ENCODE measurements at regions not wholly inside any gene's neighbourhood (a gene's known extent, or its start where the extent isn't known, plus 50 kb on each side); places are given as distances from the start of the nearest gene placed in this dataset.

DNA sequence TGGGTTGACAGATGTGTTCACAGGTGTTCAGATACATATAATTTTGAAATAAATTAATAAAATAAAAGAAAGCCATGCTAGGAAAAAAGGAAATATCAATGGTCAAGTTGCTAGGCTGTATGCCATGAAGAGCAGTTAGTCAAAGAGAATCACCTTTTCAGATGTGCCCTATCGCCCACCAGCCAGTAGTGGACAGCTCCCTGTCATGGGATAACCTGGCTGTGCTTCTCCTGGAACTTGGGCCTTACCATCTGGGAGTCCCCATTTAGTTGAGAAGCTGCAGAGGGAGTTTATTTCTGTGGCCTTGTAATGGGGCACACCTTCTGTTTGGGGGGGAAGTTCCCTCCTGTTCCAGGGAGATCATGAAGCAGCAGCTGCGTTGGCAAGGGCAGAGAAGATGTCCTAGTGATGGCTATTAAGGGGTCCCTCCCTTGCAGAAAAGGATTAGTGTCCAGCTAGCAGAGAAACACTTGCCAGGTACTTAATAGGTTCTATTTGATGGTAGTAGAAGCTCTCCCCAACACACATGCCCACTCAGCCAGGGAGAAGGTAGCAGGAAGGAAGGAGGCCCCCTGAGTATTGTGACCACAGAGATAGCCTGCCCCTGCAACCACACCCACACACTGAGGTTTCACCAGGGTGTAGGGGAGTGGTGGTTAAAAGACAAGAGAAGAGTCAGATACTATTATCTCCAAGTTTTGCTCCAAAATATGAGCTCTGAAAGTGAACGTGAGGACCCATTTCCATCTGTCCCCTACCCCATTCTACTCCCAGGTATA, 117.7 kb downstream of the B3GNT2 start:
- H3K4me3 ChIP-seq (ENCODE audit: low read depth, low read length), result no peak overlapping the region
- H3K27me3 ChIP-seq (ENCODE audit: control insufficient read depth, insufficient read depth, low read length), result no peaks in the 10 kb centered on the region
- TF ChIP-seq, protein P1, sequence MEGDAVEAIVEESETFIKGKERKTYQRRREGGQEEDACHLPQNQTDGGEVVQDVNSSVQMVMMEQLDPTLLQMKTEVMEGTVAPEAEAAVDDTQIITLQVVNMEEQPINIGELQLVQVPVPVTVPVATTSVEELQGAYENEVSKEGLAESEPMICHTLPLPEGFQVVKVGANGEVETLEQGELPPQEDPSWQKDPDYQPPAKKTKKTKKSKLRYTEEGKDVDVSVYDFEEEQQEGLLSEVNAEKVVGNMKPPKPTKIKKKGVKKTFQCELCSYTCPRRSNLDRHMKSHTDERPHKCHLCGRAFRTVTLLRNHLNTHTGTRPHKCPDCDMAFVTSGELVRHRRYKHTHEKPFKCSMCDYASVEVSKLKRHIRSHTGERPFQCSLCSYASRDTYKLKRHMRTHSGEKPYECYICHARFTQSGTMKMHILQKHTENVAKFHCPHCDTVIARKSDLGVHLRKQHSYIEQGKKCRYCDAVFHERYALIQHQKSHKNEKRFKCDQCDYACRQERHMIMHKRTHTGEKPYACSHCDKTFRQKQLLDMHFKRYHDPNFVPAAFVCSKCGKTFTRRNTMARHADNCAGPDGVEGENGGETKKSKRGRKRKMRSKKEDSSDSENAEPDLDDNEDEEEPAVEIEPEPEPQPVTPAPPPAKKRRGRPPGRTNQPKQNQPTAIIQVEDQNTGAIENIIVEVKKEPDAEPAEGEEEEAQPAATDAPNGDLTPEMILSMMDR (IDR thresholded peaks at IDR 0.05; ENCODE audit: insufficient read depth, low read length, poor library complexity, severe bottlenecking), result no peak
- H3K36me3 ChIP-seq (ENCODE audit: control insufficient read depth, insufficient read depth, low read length), result no peaks in the 10 kb centered on the region
- DNase-seq (ENCODE audit: low read depth), result no peak

DNA sequence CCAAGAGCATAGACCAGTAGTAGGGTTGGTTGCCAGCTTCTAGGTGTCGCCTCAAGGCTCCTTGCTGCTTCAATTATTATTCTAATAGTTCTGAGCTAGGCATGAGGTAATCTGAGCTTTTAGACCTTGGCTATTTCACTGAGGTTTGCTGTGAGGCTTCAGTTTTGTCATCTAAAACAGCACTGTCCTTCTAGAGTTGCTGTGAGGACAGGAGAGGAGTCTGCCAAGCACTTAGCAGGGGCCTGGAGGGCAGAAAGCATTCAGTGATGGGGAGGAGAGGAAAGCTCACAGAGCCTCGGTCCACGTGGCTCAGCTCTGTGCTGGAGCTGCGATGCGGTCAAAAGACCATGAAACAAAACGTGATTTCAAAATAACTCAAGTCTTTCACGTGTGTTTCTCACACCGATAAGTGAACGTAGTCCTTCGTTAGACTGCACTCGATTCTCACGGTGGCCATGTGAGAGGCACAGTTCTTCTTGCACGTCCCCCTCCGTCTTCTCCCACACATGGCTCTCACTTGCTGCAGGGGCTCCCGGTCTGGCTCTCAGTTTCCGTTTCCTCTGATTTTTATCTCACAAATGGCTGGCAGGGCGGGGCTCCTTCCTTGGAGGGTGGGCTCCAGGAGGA, 113.7 kb downstream of the B3GNT2 start:
- no peak for DNase-seq (ENCODE audit: low read depth)
- Histone ChIP-seq H3K36me3 (ENCODE audit: control insufficient read depth, insufficient read depth, low read length) (no peaks in the 10 kb centered on the region), H3K4me3 (ENCODE audit: low read depth, low read length) (no peak overlapping the region), H3K27me3 (ENCODE audit: control insufficient read depth, insufficient read depth, low read length) (no peaks in the 10 kb centered on the region)
- TF ChIP-seq, protein P1 (IDR thresholded peaks at IDR 0.05; ENCODE audit: insufficient read depth, low read length, poor library complexity, severe bottlenecking), result no peak

DNA sequence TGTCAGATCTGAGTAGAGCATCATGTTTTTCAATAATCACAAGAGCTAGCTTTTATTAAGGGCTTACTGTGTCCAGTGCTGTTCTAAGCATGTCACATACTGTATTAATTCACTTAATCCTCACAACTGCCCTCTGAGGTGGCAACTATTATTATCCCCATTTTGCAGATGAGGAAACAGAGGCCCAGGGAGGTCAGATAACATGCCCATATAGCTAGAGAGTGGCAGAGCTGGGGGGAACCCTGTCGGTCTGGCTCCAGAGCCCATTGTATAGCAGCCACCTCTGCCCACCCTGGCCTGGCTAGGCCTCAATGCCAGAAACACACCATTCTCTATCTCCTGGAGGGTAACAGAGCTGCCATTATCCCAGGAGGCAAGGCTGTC, 113.2 kb downstream of the B3GNT2 start:
- Histone ChIP-seq H3K4me3 (ENCODE audit: low read depth, low read length) (no peak overlapping the region), H3K27me3 (ENCODE audit: control insufficient read depth, insufficient read depth, low read length) (no peaks in the 10 kb centered on the region), H3K36me3 (ENCODE audit: control insufficient read depth, insufficient read depth, low read length) (no peaks in the 10 kb centered on the region)
- no peak for DNase-seq (ENCODE audit: low read depth)
- TF ChIP-seq, protein P1 (IDR thresholded peaks at IDR 0.05; ENCODE audit: insufficient read depth, low read length, poor library complexity, severe bottlenecking), result no peak

DNA sequence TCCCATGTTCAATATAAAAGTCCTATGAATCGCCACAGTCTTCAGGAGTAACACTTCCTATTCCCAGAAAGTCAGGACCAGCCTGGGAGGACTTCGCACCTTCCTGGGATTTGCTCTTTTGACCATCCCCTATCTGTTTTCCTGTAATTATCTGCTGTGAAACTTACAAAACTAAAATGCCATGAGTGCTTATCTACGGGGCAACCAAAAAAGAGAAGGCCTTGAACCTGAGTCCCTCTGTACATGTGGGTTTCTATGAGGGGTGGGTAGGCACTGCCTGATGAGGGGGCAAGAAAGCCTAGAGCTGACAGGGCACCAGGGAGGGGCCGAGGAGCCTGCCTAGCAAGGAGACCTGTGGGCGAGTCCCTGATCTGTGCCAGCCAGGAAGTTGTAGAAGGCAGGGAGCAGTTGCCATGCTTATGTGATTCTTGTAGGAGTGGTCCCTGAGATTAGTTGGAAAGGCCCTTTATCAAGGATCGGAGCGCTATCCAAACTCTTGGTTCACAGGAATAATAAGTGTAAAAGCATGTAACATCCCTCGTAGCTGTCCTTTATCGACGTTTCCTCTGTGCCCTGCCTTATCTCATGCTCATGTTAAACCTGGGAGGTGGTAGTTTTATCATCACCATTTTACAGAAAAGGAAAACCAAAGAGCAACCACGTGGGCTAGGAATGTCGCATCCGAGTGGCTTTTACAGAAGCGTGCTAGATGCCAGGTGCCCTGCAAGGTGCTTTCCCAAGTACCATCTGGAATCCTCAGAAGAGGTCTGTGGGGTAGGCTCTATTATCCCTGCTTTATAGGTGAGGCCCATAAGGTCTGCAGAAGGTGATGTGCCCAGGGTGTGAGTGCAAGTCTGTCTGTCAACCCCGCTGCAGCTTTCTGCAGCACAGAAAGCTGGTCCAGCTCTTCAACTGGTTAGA, 111.8 kb downstream of the B3GNT2 start:
- TF ChIP-seq, protein P1 (IDR thresholded peaks at IDR 0.05; ENCODE audit: insufficient read depth, low read length, poor library complexity, severe bottlenecking), result no peak
- DNase-seq (ENCODE audit: low read depth), result no peak
- Histone ChIP-seq H3K36me3 (ENCODE audit: control insufficient read depth, insufficient read depth, low read length) (no peaks in the 10 kb centered on the region), H3K27me3 (ENCODE audit: control insufficient read depth, insufficient read depth, low read length) (no peaks in the 10 kb centered on the region), H3K4me3 (ENCODE audit: low read depth, low read length) (no peak overlapping the region)

DNA sequence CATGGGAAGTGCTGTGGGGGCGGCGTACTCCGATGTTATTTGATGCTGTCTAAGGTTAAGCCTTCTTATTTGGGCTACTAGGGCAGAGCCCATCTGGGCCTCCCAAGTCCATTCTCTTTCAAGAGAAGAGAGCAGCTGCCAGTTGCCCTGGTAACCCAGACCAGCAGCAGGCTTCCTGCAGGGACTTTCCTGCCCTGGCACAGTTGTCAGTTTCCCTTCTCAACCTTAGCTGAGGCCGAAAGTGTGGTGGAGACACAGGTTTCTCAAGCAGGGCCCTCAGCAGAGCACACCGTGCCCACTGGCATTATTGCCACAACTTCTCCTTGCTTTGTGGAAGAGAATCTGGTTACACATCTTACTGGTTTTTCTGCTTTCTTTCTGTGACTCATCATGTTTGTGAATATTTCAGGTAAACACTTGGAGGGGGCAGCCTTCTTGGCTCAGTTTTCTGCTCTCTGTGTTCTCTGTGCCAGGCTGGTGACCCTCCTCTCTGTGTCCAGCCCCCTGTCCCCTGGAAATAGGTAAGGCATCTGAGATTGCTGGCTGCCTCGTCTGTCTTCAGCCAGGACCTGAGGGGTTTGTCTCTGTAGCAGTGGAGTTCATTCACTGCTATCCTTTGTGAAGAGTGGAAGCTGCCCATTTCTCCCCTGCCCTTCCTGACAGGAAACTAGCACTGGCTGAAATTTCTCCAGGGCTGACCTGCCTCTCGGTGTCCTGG, 111.0 kb downstream of the B3GNT2 start:
- no peak for DNase-seq (ENCODE audit: low read depth)

More for the DNA sequence above, 111.0 kb downstream of the B3GNT2 start:
- no peaks in the 10 kb centered on the region for H3K27me3 ChIP-seq (ENCODE audit: control insufficient read depth, insufficient read depth, low read length)
- TF ChIP-seq, protein P1 (IDR thresholded peaks at IDR 0.05; ENCODE audit: insufficient read depth, low read length, poor library complexity, severe bottlenecking), result no peak
- H3K36me3 ChIP-seq (ENCODE audit: control insufficient read depth, insufficient read depth, low read length), result no peaks in the 10 kb centered on the region
- no peak overlapping the region for H3K4me3 ChIP-seq (ENCODE audit: low read depth, low read length)

Measured in kidney epithelial cell (primary cell).